Adrenal gland (tissue), 9 donors: ENCODE measurements at regions not wholly inside any gene's neighbourhood (a gene's known extent, or its start where the extent isn't known, plus 50 kb on each side); places are given as distances from the start of the nearest gene placed in this dataset.

Experiments
- DNase-seq, 7 donors: peaks; one replicate each; pipeline ENCODE4 v3.0.0-alpha.2; 2019 to 2020
- H3K27ac ChIP-seq, 5 donors: fragments of 200-600 bp; sonication (generic) in 4 of 5; 1 replicate in 3 of 5; 2 replicates in 2 of 5; pipeline versions ENCODE4 v1.5.1 to v1.8.0; 2016 to 2020; ENCODE audit warnings: mild to moderate bottlenecking in 1 of 5
- H3K27me3 ChIP-seq: fragments of 200-600 bp; 2 replicates; pipeline ENCODE4 v1.8.0; 2021
- H3K36me3 ChIP-seq, 2 donors: fragments of 200-600 bp; replicated peaks in 1 of 2; 1 replicate in 1 of 2; 2 replicates in 1 of 2; pipeline versions ENCODE4 v1.5.1 to v1.8.0; 2018 to 2022
- H3K4me1 ChIP-seq, 2 donors: fragments of 200-600 bp; replicated peaks in 1 of 2; 1 replicate in 1 of 2; 2 replicates in 1 of 2; pipeline versions ENCODE4 v1.5.1 to v1.8.0; 2018 to 2021
- H3K4me3 ChIP-seq, 4 donors: fragments of 200-600 bp; sonication (generic) in 3 of 4; one replicate each; pipeline ENCODE4 v1.5.1; 2016 to 2018
- H3K9me3 ChIP-seq, 3 donors: fragments of 200-600 bp; sonication (generic) in 1 of 3; replicated peaks in 1 of 3; 1 replicate in 2 of 3; 2 replicates in 1 of 3; pipeline versions ENCODE4 v1.5.1 to v1.8.0; 2016 to 2021
- POLR2A ChIP-seq, 2 donors: fragments of 450-650 bp; IDR thresholded peaks; one replicate each; pipeline ENCODE4 v1.6.1; 2017; ENCODE audit warnings: antibody characterized with exemption in 2 of 2, mild to moderate bottlenecking in 2 of 2, moderate library complexity in 1 of 2
- WGBS, 4 donors: extraction: QIAGEN DNeasy Blood & Tissue Kit in 2 of 4; methylation state at CpG; one replicate each; pipeline versions ENCODE4 v1.1.5 to v1.1.7; 2013 to 2017; 5-methylcytosine and 5-hydroxymethylcytosine counted together
- intact Hi-C, 2 donors: fragments of 100-400 bp; cut with DNase I; formaldehyde crosslinking; loops; one replicate each; pipeline versions ENCODE4 v1.14.1 to v1.15.0; 2022 to 2023
- TF ChIP-seq, protein P1 (sequence below), 6 experiments: fragments of 450-650 bp in 4 of 6; fragments of 200-600 bp in 2 of 6; sonication (generic) in 1 of 6; IDR thresholded peaks; 1 replicate in 5 of 6; 2 replicates in 1 of 6; pipeline versions ENCODE4 v1.5.1 to v1.8.0; 2016 to 2021; ENCODE audit warnings: antibody characterized with exemption in 6 of 6, mild to moderate bottlenecking in 2 of 6, moderate library complexity in 1 of 6
- donor health status: healthy with polysubstance abuse.
- donor health status: Bipolar disorder and iron deficiency.
- donor health status: DM: yes; HTN: yes; CAD: no.
- donor health status: DM: no; HTN: no; CAD: no.
- donor health status: DM: no; HTN: no; CAD: no.

GRCh38 chr1:218664385-218665170 is 319.4 kb downstream of the TGFB2 start:
- intact Hi-C loops, result no loop called here
- no peak overlapping the region for H3K27ac ChIP-seq

GRCh38 chr1:218665221-218665620 is 320.1 kb downstream of the TGFB2 start:
- intact Hi-C loops, result no loop called here
- H3K4me1 ChIP-seq, result no peaks in the 10 kb centered on the region
- H3K4me3 ChIP-seq, result no peak overlapping the region
- peak overlapping the region in 1 of 5 donors; percentile 15 for H3K27ac ChIP-seq
- 40 to 50% (median 46%) methylated on average over 4 of the region's 4 CpGs for WGBS, 4 donors
- no peak for TF ChIP-seq POLR2A (IDR thresholded peaks at IDR 0.05)
- TF ChIP-seq, protein P1, sequence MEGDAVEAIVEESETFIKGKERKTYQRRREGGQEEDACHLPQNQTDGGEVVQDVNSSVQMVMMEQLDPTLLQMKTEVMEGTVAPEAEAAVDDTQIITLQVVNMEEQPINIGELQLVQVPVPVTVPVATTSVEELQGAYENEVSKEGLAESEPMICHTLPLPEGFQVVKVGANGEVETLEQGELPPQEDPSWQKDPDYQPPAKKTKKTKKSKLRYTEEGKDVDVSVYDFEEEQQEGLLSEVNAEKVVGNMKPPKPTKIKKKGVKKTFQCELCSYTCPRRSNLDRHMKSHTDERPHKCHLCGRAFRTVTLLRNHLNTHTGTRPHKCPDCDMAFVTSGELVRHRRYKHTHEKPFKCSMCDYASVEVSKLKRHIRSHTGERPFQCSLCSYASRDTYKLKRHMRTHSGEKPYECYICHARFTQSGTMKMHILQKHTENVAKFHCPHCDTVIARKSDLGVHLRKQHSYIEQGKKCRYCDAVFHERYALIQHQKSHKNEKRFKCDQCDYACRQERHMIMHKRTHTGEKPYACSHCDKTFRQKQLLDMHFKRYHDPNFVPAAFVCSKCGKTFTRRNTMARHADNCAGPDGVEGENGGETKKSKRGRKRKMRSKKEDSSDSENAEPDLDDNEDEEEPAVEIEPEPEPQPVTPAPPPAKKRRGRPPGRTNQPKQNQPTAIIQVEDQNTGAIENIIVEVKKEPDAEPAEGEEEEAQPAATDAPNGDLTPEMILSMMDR (IDR thresholded peaks at IDR 0.05), result no peak
- no peaks in the 10 kb centered on the region for H3K27me3 ChIP-seq
- H3K36me3 ChIP-seq, result no peaks in the 10 kb centered on the region
- H3K9me3 ChIP-seq, result no peaks in the 10 kb centered on the region
- peak; percentile 25 to 69 (median 56) for DNase-seq

More at GRCh38 chr1:218664385-218665170, 319.4 kb downstream of the TGFB2 start:
- DNase-seq, result no peak
- Histone ChIP-seq H3K4me3 (no peak overlapping the region), H3K4me1 (no peaks in the 10 kb centered on the region), H3K9me3 (no peaks in the 10 kb centered on the region), H3K27me3 (no peaks in the 10 kb centered on the region), H3K36me3 (no peaks in the 10 kb centered on the region)
- no peak for TF ChIP-seq POLR2A (IDR thresholded peaks at IDR 0.05)
- TF ChIP-seq, protein P1 (IDR thresholded peaks at IDR 0.05), result no peak
- WGBS, 4 donors, result 45 to 57% (median 48%) methylated on average over 3 of the region's 3 CpGs

GRCh38 chr1:218666263-218666662 is 321.1 kb downstream of the TGFB2 start:
- H3K4me1 ChIP-seq, result no peaks in the 10 kb centered on the region
- intact Hi-C loops, result no loop called here
- no peaks in the 10 kb centered on the region for H3K36me3 ChIP-seq
- no peak overlapping the region for H3K4me3 ChIP-seq
- DNase-seq, result no peak
- no peaks in the 10 kb centered on the region for H3K9me3 ChIP-seq
- H3K27me3 ChIP-seq, result no peaks in the 10 kb centered on the region
- H3K27ac ChIP-seq, result no peak overlapping the region
- TF ChIP-seq POLR2A (IDR thresholded peaks at IDR 0.05), result no peak
- TF ChIP-seq, protein P1 (IDR thresholded peaks at IDR 0.05), result no peak

DNA sequence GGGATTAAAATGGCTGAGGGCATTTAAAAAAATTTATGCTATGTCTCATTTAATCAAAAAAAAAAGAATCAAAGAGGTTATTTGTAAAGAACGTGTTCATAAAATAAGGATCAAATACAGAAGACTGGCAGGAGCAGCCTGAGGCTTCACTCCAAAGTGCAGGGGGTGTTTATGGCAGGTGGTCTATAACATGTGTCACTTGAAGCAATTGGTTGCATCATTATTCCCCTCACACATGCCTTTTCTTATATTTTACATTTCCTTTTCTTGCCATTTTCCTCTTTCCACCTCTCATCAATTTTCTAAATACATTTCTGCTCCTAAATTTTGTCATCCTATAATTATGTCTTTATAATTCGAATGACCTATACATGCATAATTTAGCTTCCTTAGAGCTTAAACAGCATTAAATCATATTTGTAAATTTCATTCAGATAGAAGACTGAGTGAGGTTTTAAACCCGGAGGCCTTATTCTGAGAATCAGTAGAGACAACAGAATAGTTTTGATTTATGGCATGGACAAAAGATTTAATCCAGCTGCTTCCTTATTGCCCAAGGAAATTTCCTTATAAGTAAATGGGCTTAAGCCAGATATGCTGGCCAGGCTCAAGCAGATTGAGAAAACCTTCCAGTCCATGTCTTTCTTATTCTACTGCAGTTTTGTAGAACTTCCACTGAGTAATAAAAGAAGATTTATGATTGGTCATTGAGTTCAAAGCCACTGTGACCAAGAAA is 322.8 kb downstream of the TGFB2 start:
- Histone ChIP-seq H3K36me3 (no peaks in the 10 kb centered on the region), H3K27me3 (no peaks in the 10 kb centered on the region), H3K9me3 (no peaks in the 10 kb centered on the region), H3K4me3 (no peak overlapping the region), H3K27ac (no peak overlapping the region), H3K4me1 (no peaks in the 10 kb centered on the region)
- TF ChIP-seq POLR2A (IDR thresholded peaks at IDR 0.05), result no peak
- TF ChIP-seq, protein P1 (IDR thresholded peaks at IDR 0.05), result no peak
- 65 to 72% (median 69%) methylated on average over 3 of the region's 3 CpGs for WGBS, 4 donors
- DNase-seq, result no peak
- intact Hi-C loops, result no loop called here
